GM13977 (cell line): ENCODE measurements at regions not wholly inside any gene's neighbourhood (a gene's known extent, or its start where the extent isn't known, plus 50 kb on each side); places are given as distances from the start of the nearest gene placed in this dataset.

ENCODE experiments used
- DNase-seq: peaks from one replicate; pipeline ENCODE4 v3.0.0; 2012; ENCODE audit warnings: low spot score
- in situ Hi-C: fragments of 300-500 bp; cut with MboI; formaldehyde crosslinking; loops from one replicate; pipeline ENCODE4 v1.12.0; 2022; ENCODE audit warnings: low sequenced_read_pairs, low pct_unique_long_range_greater_than_20kb, mixed read lengths, inconsistent platforms; ENCODE audit not compliant: unreplicated experiment
- TF ChIP-seq, protein P1 (sequence below): IDR thresholded peaks from 2 replicates; pipeline ENCODE4 v1.5.1; 2012; ENCODE audit warnings: mild to moderate bottlenecking, control low read depth; ENCODE audit not compliant: insufficient read depth; ENCODE audit errors: extremely low read depth, missing control alignments

DNA sequence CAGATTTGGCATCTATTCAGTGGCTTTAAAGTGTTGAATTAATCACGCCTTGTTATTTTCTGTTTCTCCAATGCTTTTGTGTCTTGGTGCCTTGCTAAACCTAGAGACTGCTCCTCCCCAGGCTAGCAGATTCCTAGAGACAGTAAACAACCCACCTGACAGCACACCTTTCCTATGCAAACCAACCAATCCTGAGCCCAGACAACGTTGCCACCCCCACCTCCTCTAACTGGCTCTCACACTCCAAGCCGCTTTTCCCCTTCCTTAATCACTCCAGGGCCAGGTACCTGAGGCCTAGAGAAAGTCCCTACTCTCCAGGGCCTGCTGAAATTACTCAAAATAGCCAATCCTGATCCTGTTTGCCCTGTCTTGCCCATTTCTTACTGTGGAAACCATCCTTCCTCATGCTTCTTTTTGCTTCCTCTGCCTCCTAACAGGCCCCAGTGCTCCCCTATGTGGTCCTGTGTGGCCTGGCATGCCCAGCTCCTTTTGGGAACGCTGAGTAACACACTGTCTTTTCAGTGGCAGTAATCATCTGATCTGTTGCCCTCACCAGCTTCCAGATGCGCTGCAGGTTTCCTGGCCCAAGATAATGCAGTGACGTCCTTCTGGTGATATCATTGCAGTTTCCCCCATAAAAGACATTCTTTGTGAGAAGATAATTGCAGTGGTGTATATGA lies 53.4 kb downstream of the GAS1 start:
- DNase-seq = no peak
- in situ Hi-C loops = no loop called here
- TF ChIP-seq, protein P1, sequence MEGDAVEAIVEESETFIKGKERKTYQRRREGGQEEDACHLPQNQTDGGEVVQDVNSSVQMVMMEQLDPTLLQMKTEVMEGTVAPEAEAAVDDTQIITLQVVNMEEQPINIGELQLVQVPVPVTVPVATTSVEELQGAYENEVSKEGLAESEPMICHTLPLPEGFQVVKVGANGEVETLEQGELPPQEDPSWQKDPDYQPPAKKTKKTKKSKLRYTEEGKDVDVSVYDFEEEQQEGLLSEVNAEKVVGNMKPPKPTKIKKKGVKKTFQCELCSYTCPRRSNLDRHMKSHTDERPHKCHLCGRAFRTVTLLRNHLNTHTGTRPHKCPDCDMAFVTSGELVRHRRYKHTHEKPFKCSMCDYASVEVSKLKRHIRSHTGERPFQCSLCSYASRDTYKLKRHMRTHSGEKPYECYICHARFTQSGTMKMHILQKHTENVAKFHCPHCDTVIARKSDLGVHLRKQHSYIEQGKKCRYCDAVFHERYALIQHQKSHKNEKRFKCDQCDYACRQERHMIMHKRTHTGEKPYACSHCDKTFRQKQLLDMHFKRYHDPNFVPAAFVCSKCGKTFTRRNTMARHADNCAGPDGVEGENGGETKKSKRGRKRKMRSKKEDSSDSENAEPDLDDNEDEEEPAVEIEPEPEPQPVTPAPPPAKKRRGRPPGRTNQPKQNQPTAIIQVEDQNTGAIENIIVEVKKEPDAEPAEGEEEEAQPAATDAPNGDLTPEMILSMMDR = no peak

DNA sequence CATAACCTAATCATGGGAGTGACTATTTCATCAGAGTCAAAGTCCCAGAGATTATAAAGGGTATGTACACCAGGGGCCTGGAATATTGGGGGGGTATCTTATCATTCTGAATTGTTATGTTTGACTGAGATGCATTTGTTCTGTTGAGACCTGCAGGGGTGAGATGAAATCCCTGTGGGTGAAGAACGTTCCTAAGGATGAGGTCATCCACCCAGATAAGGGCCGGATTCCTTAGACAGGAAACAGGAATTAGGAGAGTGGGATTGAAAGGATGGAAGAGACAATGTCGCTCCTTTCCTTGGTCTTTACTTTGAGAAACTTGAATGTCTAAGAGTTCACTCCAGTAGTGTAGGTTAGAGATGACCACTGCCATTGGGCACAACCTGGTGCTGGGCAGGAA lies 54.7 kb downstream of the GAS1 start:
- in situ Hi-C loops = no loop called here
- no peak for DNase-seq

DNA sequence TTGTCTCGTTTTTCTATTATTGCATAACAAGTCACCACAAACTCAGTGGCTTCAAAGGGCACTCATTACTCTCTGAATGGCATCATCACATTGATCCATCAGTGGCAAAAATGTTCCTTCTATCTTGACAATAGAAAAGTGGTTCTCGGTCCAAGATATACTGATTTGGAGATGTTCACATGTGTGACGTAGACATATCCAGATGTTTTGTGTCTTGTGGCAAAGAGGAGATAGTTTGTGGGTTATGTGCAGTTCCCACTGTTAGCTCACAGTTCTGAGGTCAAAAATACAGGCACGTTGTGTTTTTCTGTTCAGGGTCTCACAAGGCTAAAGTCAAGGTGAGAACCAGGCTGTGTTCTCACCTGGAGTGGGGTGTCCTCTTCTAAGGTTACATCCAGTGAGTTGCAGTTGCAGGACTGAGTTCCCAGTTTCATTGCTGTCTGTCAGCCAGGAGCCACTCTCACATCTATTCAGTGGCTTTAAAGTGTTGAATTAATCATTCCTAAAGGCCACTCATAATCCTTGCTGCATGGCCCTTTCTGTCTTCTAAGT lies 55.3 kb downstream of the GAS1 start:
- in situ Hi-C loops = no loop called here
- TF ChIP-seq, protein P1 = no peak
- no peak for DNase-seq

More for the DNA sequence above, 54.7 kb downstream of the GAS1 start:
- TF ChIP-seq, protein P1 = no peak

DNA sequence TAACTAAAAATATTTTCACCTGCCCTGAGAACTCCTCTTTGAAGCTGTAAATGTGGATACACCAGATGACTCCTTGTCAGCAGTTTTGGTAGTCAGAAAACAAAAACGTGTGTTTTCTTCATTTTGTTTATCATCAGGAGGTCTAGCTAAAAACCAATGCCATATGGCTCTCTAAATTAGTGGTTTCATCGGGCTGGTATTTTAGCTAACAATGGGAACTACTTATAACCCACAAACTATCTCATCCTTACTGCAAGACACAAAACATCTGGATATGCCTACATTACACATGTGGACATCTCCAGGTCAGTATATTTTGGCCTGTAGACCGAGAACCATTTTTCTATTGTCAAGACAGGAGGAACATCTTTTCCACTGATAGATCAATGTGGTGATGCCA lies 56.2 kb downstream of the GAS1 start:
- no peak for DNase-seq
- in situ Hi-C loops = no loop called here
- TF ChIP-seq, protein P1 = no peak

DNA sequence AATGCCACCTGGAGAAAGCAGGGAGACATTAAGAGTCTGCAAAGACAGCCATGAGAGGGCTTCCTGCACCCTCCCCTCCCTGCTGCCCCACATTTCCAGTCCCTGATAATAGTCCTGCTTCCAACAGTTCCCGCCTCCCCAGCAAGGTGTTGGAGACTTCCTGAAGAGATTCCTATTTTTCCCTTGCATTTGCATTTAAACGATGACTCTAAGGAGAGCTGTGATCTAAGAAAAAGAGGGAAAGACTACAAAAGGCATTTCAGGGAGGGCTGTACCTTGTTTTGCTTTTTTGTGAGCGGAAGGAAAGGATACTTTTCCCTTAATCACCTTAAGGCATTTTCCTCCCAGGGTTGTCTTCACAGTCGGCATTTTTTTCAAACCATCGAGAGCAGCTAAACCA lies 62.1 kb downstream of the GAS1 start:
- in situ Hi-C loops = no loop called here
- TF ChIP-seq, protein P1 = no peak
- no peak for DNase-seq

DNA sequence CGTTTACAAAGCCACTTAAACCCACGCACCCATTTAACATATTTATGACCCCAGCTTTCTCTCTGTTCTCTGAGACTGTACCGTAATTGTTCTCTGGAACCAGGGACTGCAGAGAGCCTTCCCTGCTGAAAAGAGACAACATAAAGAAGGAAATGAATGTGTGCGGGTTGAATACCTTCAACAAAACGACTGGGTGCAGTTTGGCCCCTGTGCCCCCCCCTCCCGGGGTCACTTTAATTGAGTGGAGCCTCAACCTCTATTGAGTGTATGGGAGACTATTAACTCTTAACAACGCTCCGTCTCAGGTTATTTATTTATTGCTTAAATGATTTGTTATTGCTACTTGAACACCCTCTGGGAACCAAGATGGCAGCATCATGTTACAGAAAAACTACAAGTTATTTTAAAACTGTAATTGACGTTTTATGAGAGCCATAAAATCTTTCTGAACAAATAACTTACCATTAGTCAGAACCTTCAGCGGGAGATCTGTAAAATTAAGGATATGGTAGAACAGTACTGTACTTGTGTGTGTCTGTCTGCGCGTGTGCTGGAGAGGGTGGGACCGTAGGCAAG lies 70.6 kb downstream of the GAS1 start:
- in situ Hi-C loops = no loop called here
- TF ChIP-seq, protein P1 = no peak
- DNase-seq = no peak
